DMS 273 (cell line): ENCODE measurements at regions not wholly inside any gene's neighbourhood (a gene's known extent, or its start where the extent isn't known, plus 50 kb on each side); places are given as distances from the start of the nearest gene placed in this dataset.
A peak's percentile ranks its signal among the peaks of the same experiment; 100 is the strongest.

Experiments
- DNase-seq: peaks from one replicate; lab custom pipeline; 2025; ENCODE audit not compliant: unreplicated experiment; lab: John Stamatoyannopoulos, UW

DNA sequence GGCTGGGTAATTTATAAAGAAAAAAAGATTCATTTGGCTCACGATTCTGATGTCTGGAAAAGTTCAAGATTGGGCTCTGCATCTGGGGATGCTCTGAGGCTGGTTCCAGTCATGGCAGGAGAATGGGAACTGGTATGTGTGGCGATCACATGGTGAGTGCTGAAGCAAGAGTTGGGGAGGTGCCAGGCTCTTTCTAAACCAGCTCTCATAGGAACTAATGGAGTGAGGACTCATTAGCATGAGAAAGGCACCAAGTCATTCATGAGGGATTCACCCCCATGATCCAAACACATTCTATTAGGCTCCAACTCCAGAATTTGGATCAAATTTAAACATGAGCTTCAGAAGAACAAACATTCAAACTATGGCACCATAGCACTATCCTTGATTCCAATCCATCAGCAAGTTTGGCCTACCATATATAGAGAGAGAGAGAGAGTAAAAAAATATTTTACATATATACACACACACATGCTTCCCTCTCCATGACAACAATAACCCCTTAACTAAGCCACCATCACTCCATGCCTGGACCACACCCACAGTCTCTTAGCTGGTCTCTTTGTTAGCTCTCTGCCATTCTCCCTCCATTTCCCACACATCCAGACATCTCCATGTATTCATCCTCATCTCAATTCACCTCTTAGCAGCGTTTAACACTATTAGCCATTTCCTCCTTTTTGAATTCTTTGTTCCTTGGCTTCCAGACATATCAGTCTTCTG lies 57.9 kb downstream of the NPY start:
- DNase-seq = peak; percentile 51

- DNase-seq = peak; percentile 81
Observed at GRCh38 chr7:24343614-24344013, 59.6 kb downstream of the NPY start.

DNA sequence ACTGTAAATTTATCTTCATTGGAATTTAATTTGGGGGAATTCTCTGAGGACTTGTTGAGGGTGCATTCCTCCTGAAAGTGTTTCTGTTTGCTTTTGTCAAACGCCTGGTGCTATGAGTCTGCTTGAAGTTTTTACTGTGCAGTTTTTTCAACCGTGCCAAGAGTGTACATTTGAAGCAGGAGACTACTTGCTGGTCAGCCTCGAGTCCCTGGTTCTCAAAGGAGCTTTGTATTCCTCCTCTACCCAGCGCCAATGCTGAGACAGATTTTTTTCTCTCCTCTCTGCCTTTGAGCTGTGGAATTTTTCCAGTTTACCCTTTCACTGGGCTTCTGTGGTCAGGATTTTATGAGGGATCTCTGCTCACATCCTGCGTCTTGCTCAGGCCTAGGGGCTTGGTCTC lies 62.1 kb downstream of the NPY start:
- DNase-seq = peak; percentile 23

- DNase-seq = no peak
Observed at GRCh38 chr7:24346716-24347115, 62.7 kb downstream of the NPY start.

DNA sequence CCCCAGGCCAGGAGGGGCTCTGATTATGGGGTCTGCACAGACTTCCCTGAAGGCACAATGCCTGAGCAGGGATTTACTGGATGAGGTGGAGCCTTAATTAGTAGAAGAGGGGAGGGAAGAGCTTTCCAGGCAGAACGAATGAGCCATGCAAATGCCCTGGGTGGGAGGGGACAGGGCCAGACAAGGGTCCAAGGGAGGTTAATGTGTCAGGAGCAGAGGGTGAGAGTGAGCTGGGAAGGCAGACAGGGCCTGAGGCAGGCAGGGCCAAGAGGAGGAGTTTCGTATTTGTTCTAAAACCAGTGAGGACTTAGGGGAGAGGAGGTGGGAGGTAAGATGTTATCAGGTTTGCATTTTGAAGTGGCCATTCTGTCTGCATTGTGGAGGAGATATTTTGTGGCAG lies 65.3 kb downstream of the NPY start:
- no peak for DNase-seq

DNA sequence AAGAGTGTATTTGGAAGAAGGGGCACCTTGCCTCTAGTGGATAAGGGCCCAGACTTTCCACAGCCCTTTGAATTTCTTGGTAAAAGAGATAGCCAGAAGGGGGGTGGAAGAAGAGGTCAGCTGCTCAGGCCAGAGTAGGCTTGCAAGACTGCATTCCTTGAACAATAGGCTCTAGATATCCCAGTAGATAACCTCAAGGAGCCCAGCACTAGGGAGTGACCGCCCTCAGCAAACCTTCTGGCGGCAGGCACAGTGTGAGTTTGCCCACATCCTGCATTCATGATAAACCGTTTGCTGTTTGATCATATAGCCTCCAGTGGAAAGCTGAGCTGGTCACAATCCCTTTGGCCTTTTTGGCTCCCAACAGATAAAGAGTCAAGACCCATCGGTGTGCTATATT lies 70.5 kb downstream of the NPY start:
- no peak for DNase-seq

DNA sequence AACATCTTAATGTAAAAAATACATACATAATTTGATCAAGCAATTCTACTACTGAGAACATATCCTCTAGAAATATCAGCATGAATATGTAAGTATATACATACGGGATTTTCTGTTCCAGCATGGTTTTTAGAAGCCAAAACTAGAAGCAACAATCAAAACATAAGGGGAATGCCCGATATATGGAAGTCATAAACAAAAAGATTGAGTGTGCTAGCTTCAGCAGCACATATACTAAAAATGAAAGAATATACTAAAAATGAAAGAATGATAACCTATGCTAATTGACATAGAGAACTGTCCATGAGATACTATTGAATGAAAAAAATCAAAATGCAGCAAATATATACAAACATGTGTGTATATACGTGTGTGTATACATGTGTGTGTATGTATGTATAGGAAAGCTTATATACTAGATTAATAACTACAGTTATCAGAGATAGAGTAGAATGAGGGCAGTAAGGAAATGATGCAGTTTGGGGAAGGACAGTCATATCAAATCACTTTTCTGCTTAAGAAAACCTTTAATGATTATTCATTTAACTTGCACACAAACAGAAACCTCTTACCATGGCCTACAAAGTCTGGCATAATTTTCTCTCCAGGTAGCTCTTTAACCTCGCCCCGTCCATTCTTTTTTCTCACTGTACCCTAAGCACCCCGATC lies 72.9 kb downstream of the NPY start:
- DNase-seq = no peak

- DNase-seq = no peak
Observed at GRCh38 chr7:24361001-24361400, 77.0 kb downstream of the NPY start.

DNA sequence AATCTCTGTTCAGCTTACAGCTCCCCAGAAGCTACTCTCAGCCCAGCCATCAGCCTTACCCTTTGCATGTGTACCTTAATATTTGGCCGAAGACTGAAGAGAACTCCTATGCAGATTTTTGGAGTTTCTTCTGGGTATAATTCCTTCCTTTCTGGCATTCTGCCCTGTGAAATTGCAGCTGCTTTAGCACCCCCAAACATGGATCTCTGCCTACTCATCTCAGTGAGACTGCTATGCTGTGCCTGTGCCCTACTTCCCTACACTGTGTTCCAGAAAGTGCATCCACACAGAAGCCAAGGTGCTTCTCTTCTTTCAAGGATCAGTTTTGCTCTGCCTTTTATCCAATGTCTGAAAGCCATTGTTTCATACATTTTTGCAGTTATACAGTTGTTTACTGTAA lies 81.6 kb downstream of the NPY start:
- DNase-seq = peak; percentile 46

DNA sequence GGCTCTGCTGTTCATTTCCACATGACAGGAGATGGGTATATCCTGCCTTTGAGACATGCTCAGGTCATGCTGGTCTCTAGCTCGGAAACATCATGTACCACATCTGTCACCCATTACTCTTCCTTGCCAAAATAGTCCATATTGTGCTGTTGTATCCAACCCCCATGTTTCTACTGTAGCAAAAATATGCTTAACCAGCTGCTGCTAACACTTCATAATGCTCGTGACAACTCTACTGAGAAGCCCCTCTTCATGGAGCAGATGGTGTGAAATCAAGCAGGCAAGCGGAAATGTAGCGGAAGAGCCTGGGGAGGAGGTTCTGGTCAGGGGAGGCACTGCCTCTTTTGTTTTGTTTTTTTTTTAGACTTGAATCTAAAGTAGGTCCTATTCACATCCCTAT lies 82.9 kb downstream of the NPY start:
- DNase-seq = peak; percentile 99

DNA sequence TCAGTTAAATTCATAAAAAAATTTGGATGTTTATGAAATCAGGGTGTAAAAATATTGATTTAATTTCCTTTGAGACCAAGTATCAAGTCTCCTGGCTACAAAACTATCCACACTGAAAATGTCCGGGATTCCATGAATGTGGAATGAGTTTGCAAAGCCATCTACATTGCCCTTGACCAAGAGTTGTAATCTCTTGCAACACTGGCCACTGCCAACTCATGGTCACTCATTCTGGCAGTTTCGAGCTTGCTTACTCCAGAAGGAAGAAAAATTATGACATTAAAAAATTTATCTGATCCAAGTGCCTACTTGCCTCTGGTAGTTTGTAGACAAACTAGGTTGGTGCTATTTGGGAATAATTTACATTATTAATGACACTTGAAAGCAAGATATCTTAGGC lies 84.2 kb downstream of the NPY start:
- DNase-seq = no peak

DNA sequence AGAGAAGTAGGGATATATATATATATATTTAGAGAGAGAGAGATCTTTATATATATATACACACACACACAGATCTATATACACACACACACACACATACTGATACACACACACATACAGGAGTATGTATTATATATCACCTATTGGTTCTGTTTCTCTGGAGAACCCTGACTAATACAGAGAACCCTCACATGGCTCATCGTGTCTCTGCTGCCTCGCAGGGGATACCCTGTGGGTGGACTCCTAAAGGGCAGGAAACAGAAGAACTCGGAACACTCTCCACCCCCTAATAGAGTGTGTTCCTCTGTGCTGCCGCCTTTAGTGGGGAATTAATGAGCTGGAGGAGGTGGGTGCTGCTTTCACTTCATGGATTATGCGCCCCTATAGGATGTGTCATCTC lies 86.6 kb downstream of the NPY start:
- DNase-seq = no peak

DNA sequence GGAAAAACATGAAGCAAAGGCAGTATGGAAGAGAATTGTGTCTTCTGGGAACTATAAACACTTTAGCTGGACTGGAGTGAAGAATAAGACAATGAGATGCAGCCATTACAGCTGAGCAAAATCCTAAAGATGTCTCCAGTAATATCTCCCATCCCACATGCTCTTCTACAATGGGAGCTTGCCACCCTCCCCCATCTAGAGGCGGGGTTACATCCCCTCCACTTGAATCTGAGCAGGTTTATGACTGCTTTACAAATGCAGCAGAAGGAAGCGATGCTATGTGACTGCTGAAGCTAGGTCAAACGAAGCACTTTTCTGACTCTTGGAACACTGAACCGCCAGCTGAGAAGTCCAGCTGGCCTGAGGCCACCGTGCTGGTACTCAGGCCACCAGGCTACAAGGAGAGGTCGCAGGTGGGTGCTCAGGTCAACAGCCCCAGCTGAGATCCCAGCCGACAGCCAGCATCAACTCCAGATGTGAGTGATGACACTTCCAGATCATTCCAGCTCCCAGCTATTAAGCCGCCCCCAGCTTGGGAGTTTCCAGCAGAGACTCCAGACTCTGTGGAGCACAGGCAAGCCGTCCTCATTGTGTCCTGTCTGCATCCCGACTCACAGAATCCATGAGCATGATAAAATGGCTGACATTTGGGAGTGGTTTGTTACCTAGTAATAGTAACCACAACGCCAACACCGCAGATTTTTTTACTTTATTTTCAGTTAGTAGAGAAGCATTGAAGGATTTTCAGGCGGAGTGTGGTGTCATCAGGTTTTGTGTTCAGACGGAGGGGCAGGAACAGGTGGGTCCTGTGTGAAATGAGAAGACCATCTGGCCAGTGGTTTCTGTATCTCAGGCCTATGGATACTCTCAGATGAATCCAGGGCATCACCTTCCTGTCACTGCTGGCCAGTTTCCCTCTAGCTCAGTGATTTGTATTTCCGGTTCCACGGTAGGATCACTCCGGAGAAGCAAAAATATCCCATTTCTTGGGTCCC lies 89.3 kb downstream of the NPY start:
- DNase-seq = peak; percentile 32

DNA sequence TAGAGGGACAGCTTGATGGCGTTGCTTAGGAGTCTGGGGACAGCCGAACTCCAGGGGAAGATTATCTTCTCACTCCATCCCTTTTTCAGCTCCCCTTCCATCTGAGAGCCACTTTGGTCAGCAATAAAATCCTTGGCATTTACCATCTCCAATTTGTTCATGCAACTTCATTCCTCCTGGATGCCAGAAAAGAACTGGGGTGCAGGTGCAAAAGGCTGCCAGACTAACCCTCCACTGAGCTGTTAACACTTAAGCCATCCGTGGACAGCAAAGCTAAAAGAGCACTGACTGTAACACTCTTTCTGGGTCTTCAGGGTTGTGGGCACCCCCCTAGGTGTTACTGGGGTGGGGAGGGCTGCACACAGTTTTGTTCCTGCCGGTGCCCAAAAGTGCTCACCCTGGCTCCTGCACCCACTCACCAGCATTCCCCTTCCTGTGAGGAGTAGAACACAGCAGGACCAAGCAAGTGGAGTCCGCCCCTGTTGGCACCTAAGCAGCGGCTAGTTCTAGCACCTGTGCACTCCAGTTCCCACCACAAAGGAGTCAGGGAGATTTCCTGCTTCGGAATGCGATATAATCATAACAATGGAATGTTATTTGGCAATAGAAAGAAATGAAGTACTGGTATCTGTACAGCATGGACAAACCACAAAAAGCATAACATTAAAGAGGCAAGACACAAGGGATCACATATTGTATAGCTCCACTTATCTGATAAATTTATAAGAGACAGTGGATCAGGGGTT lies 95.1 kb downstream of the NPY start:
- no peak for DNase-seq

DNA sequence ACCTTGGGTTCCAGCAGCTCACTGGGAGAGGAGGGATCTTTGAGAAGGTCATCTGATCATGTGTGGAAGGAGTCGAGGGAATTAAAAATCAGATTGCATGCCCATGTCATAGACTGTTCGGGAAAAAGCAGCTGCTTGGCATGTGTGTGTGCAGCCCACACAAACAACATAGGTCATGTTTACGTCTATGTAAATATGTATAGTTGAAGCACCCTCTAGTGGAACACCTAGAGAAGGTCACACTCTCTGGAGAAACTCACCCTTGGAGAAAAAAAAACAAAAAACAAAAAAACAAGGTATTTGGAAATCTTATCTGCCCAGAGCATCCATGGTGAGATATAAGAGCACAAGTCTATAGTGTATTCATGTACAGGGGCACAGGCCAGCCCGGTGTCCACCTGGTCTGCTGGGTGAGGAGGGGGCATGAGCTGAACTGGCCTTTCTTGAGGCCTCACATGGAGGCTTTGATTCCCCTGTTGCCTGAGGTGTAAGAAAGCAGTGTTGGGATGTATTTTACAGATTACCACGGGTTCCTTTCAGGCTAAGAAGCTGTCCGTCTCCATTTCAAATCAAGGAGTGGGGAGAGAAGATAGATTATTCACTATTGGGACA lies 98.0 kb downstream of the NPY start:
- DNase-seq = peak; percentile 79

GRCh38 chr7:24383055-24383454 lies 99.1 kb downstream of the NPY start:
- no peak for DNase-seq

DNA sequence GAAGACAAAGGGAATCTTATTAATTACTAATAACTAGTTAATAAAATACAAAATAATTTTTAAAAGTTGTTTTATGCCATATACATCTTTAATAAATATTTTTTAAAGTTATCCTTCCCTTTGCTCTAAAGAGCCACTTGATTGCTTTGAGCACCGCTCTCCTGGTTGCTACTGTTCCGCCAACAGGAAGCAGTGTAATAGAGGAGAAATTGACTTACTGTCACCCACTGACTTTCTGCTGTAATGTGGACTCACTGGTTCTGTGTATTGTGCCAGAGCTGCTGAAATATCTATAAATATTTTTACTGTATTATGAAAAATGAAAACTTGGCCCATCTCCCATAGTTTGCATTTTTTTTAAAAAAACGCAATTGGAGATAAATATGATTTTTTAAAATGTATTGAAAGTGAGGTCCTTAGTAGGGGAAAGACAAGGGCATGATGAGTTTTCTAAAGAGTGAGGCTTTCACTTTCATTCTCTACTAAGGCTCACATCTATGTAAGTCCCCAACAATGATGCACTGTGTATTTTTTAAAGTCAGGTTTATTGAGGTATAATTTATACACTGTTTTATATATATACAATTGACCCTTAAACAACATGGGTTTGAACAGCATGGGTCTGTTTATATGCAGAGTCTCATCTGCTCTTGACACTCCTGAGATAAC lies 100.5 kb downstream of the NPY start:
- no peak for DNase-seq

GRCh38 chr7:24388212-24388611 lies 104.2 kb downstream of the NPY start:
- no peak for DNase-seq

GRCh38 chr7:24390376-24391157 lies 106.6 kb downstream of the NPY start:
- DNase-seq = no peak
